ENCODE measurements at regions not wholly inside any gene's neighbourhood (a gene's known extent, or its start where the extent isn't known, plus 50 kb on each side); places are given as distances from the start of the nearest gene placed in this dataset.

- intact Hi-C loops (cut with DNase I): no loop called here
Observed at GRCh38 chr4:175369087-175369486, 443.0 kb downstream of the GPM6A start.

GRCh38 chr4:175371091-175371490 is 441.0 kb downstream of the GPM6A start:
- intact Hi-C loops (cut with DNase I): no loop called here

More at GRCh38 chr4:175369087-175369486, 443.0 kb downstream of the GPM6A start:
- DNase-seq: no peak

DNA sequence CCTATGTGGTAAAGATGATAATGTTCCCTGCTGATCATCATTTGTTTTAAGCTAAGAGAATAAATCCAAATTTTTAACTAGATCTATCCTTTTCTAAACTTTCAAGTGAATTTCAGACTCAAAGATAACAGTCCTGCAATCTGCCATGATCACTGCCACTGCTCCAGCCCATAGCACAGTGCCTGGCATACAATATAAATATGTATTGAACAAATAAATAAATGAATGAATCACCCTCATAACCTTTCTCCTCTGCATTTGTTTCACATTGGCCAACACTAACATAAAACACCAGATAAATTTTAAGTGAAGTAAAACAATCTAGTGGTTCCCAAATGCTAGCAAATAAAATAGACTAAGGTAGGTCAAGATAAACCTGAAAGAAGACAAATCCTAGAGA is 439.0 kb downstream of the GPM6A start:
- intact Hi-C loops (cut with DNase I): no loop called here
- DNase-seq: no peak

More at GRCh38 chr4:175371091-175371490, 441.0 kb downstream of the GPM6A start:
- DNase-seq: no peak

GRCh38 chr4:175374459-175374858 is 437.6 kb downstream of the GPM6A start:
- no peak for DNase-seq
- intact Hi-C loops (cut with DNase I): no loop called here

DNA sequence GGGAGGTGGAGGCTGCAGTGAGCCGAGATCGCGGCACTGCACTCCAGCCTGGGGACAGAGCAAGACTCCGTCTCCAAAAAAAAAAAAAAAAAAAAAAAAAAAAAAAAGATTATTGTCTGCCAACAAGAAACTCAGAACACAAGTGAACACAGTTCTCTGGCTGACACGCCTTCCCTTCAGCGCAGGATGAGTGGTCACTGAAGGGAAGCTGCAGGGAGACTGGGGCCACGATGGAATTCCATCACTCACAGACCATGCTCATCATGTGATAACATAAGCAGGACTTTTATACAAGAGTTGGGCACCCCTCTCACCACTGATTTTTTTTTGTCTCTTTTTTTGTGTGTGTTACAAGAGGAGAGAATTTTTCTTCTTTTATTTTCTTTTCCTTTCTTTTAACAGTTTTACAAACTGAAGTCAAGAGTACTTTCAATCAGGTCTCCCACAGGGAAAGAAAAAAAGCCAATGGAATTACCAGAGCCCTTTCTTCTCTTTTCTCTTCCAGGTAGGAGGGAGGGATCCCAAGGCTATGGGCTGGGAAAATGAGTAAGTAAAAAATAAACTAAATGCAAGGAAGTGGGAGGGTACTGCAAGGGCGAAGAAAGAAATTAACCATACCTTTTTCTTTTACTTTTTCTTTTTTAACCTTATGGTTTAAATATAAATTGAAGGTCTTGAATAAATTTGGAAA is 435.6 kb downstream of the GPM6A start:
- no peak for DNase-seq
- intact Hi-C loops (cut with DNase I): no loop called here

- intact Hi-C loops (cut with DNase I): no loop called here
- no peak for DNase-seq
Observed at GRCh38 chr4:175377203-175377602, 434.9 kb downstream of the GPM6A start.

- no peak for DNase-seq
- intact Hi-C loops (cut with DNase I): no loop called here
Observed at GRCh38 chr4:175378372-175378771, 433.7 kb downstream of the GPM6A start.

DNA sequence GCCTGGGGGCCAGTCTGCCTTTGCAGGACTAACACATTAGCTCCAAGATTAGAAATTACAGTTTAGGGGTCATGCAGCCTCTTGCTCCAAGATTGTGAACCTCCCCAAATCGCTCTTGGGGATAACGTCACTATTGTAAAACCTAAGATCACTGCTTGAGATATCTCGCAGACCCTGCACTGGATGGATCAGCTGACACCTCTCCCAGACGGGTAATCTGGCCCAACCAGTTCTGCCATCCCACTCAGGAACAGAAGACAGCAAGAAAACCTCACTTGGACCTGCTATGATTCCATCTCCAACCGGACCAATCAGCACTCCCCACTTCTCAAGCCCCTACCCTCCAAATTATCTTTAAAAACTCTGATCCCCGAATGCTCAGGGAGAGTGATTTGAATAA is 431.2 kb downstream of the GPM6A start:
- no peak for DNase-seq
- intact Hi-C loops (cut with DNase I): no loop called here

- intact Hi-C loops (cut with DNase I): no loop called here
- no peak for DNase-seq
Observed at GRCh38 chr4:175385797-175386196, 426.3 kb downstream of the GPM6A start.

DNA sequence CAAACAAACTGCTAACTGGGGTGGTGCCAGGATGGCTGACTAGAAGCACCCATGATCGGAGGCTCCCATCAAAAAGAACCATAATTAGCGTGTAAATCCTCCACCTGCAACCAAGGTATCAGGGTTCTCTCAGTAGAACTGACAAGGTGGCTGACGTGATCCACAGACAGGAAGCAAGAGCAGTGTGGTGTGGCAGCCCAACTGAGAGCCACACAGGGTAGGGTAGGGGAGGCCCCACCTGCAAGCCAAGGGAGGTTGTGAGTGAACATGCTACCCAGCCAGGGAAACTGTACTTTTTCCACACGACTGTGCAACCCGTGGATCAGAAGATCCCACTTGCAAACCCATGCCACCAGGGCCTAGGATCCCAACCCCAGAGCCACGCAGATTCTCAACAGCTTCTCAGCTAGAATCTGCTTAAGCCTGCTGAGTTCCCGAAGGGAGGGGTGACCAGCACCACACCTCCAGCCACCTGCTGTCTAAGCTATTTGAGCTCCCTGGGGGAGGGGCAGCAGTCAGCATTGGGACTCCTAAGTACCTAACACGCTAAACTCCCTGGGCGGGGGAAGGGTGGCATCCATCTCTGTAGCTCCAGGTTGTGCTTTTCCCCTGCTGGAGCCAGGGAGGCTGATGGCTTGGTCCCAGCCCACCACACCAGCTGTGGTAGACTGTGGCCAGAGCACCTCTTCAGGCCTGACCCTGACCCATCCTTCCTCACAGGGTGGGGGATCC is 425.1 kb downstream of the GPM6A start:
- intact Hi-C loops (cut with DNase I): no loop called here
- no peak for DNase-seq

DNA sequence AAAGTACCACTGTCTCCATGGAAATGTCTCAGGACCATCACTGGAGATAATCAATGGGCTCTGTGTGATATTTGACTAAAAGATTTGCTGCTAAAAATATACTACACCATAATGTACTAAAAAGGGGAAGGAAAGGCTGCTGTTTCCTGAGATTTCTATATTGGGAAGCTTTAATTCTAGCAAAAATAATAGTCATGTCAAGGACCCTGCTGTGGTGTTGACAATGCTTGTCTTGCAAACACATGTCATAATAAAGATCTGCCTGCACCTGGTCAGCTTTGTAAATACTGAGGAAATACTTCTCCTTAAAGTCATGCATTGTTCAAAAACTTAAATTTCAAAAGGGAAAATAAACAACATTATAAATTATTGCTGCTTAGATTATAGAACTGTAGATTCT is 417.9 kb downstream of the GPM6A start:
- DNase-seq: no peak
- intact Hi-C loops (cut with DNase I): no loop called here

DNA sequence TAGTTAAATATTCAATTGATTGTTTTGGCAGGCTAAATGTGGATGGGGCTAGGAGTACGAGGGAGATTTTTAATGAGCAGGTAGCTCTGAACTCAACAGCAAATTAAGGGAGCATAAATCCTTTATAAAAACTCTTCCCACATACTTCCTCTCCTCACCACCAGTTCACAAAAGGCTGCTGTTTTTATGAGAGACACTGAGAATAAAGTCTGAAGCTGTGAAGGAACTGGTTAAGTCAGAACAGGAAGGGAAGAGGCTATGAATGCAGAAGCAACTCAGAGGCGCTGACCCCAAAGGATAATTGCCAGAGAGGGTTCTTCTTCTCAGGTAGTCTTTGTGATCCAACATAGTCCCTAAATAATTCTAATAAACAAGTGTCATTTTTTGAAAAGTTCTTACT is 406.1 kb downstream of the GPM6A start:
- DNase-seq: no peak
- intact Hi-C loops (cut with DNase I): no loop called here

DNA sequence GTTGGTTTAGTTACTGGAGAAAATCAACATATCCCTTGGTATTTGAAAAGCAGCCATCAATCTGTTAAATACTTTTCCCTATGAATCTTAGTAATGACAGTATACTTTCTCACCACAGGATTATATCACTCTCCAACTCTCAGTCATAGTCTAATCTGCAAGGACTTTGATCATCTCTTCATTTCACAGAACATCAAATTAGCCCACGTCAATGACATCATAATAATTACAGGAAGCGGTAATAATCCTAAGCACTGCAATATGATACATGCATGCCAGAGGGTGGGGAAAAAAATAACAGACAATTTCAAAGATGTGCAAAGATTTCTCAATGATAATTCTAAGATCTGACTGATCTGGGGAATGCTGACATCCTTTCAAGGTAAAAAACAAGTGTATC is 404.1 kb downstream of the GPM6A start:
- intact Hi-C loops (cut with DNase I): no loop called here

DNA sequence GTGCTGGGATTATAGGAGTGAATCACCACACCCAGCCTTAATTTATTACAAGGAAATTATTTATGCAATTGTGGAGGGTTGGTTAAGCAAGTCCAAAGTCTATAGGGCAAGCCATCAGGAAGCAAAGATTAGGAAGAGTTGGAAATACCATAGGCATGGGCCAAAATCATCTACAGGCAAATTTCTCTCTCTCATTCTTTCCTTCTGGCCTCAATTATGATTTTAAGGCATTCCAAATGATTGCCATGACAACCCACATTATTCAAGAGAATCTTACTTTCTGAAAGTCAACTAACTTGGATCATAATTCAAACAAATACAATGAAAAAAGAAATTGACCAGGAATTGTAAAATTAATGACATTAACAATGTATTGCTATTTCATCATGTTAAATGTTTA is 400.8 kb downstream of the GPM6A start:
- intact Hi-C loops (cut with DNase I): no loop called here
- DNase-seq: no peak

More for the DNA sequence above, 404.1 kb downstream of the GPM6A start:
- no peak for DNase-seq

- peak in 8 of 10 donors; percentile 36 to 91 (median 51) for DNase-seq
- intact Hi-C loops (cut with DNase I): no loop called here
Observed at GRCh38 chr4:175412161-175412560, 399.9 kb downstream of the GPM6A start.

- no peak for DNase-seq
- intact Hi-C loops (cut with DNase I): no loop called here
Observed at GRCh38 chr4:175412746-175413145, 399.3 kb downstream of the GPM6A start.

- intact Hi-C loops (cut with DNase I): no loop called here
- peak in 1 of 10 donors; percentile 26 for DNase-seq
Observed at GRCh38 chr4:175413561-175413960, 398.5 kb downstream of the GPM6A start.

GRCh38 chr4:175414602-175415001 is 397.5 kb downstream of the GPM6A start:
- intact Hi-C loops (cut with DNase I): no loop called here
- no peak for DNase-seq

DNA sequence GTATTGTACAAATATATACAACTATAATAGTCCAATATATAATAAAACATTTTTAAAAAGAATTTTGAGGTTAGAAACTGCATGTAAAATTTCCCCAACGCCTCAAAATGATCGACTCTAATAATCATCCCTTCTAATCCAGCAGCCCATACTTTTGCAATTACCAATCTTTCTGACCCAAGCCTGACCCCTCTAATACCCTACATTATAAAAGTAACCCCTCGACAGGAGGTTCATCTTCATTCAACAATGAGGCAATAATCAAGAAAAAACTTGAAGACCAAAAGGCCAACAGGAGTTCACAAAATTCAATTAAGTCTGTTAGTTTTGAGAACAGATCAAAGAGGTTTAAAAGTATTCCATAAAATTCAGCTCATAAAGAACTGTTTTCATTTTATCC is 393.5 kb downstream of the GPM6A start:
- intact Hi-C loops (cut with DNase I): no loop called here

GRCh38 chr4:175419236-175419718 is 392.8 kb downstream of the GPM6A start:
- intact Hi-C loops (cut with DNase I): no loop called here
- DNase-seq: no peak

More for the DNA sequence above, 393.5 kb downstream of the GPM6A start:
- no peak for DNase-seq

- DNase-seq: no peak
- intact Hi-C loops (cut with DNase I): no loop called here
Observed at GRCh38 chr4:175421506-175421905, 390.6 kb downstream of the GPM6A start.

GRCh38 chr4:175422331-175422730 is 389.7 kb downstream of the GPM6A start:
- no peak for DNase-seq
- intact Hi-C loops (cut with DNase I): no loop called here
